ENCODE measurements at regions not wholly inside any gene's neighbourhood (a gene's known extent, or its start where the extent isn't known, plus 50 kb on each side); places are given as distances from the start of the nearest gene placed in this dataset.
"Not testable (repeated sequence)": the region's sequence is repeated elsewhere in the genome, so short reads cannot be mapped to it uniquely, and the experiment has no call there.

DNA sequence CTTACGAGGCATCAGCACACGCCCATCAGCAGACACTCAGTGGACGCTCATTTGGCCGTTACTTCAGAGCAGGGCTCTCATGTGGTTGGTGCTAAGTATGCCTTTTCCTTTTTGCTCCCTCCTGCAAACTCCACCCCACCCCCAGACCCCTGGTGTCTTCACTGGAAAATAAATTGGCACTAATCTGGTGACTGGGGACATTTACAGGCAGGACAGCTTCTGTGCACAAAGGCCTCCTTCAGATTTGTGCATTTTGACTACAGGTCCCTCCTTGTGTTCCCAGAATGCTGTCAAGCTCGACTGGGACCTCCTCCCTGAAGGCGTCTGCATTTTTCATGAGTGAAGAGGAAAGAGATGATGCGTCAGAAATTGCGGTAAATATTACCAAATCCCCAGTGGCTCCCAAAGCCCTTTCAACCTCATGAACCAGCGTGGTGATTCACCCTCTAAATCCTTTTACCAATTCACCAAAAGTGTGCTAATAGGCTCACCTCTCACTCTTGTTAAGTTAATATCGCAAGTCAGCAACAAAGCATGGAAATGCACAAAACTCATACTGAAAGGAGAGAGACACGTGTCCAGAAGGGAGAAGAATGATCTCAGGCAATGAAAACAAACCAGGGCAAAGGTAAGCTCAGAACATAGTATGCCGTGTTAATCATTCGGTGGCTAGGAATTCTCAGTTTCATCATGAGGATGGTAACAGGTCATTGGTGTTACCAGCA is 119.0 kb downstream of the NKX6-1 start:
- no peak for DNase-seq (ENCODE audit: low read depth in 2 of 3, low spot score in 2 of 3)

DNA sequence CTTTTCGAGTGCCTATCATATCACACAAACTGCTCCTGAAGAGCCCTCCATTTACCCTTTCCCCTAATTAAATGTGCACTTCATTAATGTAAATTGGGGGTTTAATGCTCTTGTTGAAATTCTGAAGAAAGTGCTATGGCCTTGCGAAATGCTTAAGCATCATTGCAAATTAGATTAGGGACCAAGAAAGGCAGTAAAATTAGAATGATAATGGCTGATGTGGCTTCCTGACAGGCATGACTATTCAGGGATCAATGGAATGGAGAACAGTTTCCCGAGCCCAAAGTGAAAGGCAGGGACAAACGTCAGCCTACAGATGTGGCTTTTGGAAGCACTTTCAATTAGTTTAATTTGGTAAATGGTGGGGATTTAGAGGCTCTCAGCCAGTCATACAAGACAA is 120.1 kb downstream of the NKX6-1 start:
- no peak for DNase-seq (ENCODE audit: low read depth in 2 of 3, low spot score in 2 of 3)

DNA sequence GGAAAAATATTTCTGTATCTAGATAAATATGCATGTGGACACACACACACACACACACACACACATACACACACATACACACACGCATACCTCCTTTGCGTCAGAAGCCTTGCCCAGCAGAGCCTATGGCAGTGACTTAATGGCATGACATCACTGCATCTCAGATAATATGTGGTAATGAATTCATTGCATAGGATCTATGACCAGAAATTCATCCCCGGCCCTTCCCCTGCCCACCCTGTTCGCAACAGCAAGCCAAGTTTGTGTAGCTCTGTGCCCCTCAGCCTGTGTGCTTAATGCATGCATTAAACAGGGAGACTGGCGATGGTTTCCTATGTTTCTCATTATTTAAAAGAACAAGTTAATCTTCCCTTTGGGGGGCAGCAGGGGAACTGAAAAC is 120.7 kb downstream of the NKX6-1 start:
- DNase-seq (ENCODE audit: low read depth in 2 of 3, low spot score in 2 of 3): no peak

DNA sequence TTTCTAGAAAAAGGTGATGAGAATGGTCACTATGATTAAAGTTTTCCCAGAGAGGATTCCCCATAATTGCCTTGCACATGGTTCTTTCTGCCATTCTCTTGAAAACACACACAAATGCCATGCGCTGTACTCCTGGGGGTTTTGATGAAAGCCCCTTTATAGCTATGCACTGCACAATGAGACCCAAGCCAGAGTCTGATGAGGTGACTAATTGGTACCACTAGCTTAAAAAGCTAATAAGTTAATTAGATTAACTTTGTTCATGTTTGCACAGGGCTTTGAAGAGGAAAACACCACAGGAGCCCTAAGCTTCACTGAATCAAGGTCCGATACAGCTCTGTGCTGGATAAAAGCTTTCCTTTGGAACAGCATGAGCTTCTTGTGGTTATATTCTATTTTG is 132.2 kb downstream of the NKX6-1 start:
- no peak for DNase-seq (ENCODE audit: low read depth in 2 of 3, low spot score in 2 of 3)

DNA sequence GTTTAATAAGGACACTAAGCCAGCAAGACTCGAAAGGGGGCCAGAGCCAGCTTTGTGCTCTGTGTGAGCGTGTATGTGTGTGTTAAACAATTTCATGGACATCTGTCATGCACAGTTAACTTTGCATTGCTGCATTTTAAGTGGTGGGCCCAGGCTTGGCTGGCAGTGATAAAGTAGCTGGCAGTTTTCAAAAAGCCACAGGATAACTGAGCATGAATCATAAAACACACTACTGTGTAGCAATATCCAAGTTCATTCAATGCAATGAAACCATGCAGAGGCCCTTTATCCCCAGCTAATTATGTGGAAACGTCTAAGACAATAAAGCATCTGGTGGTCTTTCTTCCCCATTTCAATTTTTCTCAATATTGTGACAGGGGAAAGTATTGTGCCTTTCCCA is 132.9 kb downstream of the NKX6-1 start:
- DNase-seq (ENCODE audit: low read depth in 2 of 3, low spot score in 2 of 3): no peak

DNA sequence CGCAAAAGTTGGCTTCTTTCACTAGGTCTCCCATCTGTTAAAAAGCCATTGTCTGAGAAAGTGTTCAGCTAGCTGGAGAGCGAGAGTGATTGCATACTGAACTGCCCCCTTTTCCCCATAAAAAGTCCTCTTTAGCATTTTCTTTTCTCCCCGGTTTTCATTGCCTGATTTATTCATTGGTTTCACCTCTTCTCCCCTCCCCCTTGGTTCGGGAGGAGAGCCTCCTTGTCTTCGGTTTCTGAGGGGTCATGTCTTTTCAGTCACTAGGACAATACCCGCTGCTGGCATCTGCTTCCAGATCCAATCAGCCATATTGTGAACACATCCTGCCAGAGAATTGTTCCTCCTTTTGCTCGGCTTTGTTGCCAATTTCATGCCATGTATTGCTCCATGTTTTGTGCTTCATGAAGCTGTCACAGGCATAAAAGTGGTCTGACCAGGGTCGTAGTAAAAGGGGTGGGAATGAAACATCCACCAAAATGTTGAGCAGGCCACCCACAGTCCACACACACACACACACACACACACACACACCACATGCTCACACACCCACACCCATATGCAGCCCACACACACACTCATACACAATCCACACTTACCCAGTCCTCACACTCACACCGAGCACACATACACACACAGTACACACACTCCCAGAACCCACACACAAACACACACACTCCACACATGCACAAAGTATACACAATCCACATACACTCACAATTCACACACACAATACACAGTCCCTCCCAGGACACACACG is 136.0 kb downstream of the NKX6-1 start:
- DNase-seq (ENCODE audit: low read depth in 2 of 3, low spot score in 2 of 3): no peak

DNA sequence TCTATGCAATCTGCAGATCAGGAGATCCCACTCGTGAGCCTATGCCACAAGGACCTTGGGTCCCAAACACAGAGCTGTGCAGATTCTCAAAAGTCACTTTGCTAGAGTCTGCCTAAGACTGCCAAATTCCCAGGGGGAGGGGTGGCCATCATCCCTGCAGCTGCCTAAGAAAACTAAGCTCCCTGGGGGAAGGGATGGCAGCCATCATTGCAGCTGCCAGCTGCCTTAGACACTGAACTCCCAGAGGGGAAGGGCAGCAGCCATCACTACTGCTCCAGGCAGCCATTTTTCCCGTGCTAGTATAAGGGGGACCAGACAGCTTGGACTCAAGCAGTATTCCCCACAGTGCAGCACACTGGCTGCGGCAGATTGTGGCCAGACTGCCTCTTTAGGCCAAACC is 156.9 kb downstream of the NKX6-1 start:
- DNase-seq (ENCODE audit: low read depth in 2 of 3, low spot score in 2 of 3): no peak

DNA sequence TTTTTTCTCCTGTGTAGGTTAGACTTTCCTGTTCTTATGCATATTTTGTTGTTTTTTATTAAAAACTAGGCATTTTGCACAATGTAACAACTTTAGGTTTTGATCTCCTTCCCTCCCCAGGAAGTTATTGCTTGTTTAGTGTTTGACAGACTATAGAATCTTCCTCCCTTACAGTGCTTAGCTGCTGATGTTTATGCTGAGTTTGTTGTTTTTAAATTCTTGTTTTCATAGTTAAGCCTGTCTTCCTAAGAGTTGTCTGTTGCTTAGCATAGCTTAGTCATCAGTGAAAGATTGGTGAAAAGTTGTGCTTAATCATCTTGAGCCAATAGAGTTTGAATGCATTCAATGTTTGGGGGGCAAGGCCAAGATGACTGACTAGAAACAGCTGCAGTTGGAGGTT is 157.5 kb downstream of the NKX6-1 start:
- DNase-seq (ENCODE audit: low read depth in 2 of 3, low spot score in 2 of 3): no peak

DNA sequence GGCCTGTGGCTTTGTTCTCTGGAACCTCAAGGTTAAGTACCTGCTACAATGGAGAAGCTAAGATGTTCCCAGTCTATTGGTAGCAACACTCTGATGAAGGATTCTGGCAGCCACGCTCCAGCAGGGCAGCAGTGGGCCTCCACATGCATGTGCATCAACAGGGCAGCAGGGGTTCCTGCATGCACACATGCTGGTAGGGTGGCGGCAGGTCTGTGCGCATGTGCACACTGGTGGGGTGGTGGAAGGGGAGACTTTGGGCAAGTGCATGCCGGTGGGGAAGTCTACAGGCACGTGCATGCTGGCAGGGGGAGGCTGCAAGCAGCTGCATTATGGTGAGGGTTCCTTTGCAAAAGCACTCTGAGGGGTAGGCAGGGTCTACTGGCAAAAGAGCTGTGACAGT is 160.7 kb downstream of the NKX6-1 start:
- DNase-seq (ENCODE audit: low read depth in 2 of 3, low spot score in 2 of 3): no peak

DNA sequence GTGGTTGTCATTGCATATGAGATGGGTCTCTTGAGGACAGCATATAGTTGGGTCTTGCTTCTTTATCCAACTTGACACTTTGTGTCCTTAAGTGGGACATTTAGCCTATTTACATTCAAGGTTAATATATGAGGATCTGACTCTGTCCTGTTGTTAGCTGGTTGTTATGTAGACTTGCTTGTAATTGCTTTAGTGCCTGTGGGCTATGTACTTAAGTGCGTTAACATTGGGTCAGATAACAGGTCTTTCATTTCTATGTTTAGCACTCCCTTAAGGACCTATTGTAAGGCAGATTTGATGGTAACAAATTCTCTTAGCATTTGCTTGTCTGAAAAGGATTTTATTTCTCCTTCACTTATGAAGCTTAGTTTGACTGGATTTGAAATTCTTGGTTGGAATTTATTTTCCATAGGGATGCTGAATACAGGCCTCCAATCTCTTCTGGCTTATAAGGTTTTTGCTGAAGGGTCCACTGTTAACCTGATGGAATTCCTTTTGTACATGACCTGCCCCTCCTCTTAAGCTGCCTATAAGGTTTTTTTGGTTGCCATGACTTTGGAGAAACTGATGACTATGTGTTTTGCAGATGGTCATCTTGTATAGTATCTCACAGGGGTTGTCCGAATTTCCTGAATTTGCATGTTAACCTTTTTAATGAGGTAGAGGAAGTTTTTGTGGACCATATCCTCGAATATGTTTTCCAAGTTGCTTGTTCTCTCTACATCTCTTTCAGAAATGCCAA is 162.0 kb downstream of the NKX6-1 start:
- no peak for DNase-seq (ENCODE audit: low read depth in 2 of 3, low spot score in 2 of 3)

DNA sequence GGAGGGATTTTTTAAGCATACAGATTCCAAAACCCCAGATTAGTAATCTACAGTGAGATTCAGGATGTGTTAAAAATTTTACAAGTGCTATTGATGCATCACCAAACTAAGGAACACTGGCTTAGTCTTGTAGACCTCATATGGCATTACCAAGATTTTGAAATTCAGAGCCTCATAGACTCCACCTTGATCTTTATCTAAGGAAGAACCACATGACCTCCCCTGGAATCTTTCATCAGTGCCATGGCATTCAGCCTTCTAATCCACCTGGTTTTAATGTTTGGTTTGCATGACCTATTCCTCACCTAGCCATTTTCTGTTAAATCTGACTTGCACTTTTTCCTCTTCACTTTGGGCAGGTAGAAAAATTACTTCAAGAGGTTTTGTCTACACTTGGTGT is 171.6 kb downstream of the NKX6-1 start:
- no peak for DNase-seq (ENCODE audit: low read depth in 2 of 3, low spot score in 2 of 3)

DNA sequence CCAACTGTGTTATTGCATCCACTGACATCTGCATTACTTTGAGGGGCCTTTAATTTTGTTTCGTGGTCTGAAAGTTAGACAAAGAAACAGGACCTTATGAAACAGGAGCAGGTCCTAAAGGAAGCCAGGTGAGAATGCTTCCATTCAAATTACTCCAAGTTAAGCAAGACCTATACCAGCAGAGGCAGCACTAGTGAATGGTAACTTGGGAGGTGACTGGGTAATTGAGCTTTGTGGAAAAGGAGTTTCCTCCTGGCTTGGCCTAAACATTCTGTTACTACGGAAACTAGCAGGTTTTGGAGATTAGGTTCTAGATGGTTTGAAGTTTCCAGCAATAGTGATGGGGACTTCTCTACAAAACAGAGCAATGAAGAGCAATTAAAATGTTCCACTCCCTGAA is 173.5 kb downstream of the NKX6-1 start:
- no peak for DNase-seq (ENCODE audit: low read depth in 2 of 3, low spot score in 2 of 3)

DNA sequence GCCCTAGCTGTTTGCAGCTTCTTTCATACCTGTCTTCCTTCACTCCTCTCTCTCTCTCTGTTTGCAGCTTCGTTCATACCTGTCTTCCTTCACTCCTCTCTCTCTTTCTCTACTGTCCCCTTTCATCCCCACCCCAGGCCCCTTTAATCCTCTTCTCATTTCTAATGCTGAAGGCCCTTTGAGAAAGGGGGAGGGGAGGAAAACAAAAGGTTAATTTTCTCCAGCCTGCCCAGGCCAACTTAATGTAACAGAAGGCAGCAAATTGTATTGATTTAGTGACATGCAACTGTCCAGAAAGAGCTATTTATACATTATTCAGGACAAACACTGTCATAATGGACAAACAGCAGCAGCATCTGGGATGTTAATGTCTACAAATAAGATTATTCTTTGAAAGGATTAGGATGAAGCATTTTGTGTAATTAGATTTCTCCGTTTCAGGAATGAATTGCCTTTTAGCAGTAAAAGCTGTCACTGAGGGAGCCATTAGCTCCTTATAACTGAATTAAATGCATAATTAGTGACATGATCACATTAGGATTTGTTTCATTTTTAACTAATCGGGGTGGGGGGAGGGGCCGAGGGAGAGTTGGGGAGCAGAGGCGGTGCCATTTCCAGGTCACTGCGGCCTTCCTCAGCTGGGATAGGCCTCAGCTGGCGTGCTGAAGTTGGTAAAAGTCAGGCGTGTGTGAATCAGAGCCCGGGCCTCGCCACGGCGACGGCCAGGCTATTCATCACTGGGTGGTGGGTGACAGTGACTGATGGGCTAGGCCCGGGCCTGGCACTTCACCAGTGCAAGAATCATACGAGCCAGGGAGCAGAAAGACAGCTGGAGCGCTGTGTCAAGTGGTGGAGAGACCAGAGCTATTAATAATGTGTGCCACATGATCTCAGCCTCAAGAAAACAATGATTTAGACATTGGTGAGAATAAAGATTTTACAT is 174.5 kb downstream of the NKX6-1 start:
- DNase-seq (ENCODE audit: low read depth in 2 of 3, low spot score in 2 of 3): no peak

DNA sequence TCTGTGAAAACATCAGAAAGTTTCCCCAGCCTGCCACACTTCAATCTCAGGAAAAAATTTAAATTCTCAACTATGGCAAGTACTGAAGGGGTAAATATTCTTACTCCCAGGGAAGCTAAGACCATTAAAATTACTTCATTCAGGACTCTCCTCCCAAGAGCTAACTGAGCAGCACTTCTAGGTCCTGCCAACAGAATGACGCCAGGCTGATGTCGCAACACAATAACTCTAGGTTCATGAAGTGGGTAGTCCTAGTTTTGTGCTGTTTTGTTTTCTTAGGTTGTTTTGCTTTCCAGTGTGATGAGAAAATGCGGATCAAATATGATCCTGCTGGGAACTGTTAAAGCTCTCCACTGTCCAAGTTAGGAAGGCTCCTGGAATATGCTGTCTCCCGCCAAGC is 180.0 kb downstream of the NKX6-1 start:
- DNase-seq (ENCODE audit: low read depth in 2 of 3, low spot score in 2 of 3): no peak

DNA sequence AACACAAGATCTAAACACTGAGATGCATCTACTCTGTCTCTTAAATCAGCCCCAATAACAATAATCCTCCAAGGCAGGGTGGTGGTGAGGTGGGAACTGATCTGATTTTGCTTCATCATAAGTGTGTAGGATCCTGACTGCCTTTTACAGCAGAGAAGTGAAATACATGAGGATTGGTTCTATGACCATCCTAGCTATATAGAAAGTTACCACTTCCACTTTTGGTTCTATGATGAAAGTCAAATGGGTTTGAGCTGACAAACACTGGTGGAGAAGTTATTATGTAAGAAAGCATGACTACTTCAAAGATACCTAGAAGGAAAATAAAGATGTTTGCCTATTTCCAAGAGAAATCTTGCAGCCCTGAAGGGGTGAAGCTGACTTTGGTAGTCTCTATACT is 181.6 kb downstream of the NKX6-1 start:
- no peak for DNase-seq (ENCODE audit: low read depth in 2 of 3, low spot score in 2 of 3)

DNA sequence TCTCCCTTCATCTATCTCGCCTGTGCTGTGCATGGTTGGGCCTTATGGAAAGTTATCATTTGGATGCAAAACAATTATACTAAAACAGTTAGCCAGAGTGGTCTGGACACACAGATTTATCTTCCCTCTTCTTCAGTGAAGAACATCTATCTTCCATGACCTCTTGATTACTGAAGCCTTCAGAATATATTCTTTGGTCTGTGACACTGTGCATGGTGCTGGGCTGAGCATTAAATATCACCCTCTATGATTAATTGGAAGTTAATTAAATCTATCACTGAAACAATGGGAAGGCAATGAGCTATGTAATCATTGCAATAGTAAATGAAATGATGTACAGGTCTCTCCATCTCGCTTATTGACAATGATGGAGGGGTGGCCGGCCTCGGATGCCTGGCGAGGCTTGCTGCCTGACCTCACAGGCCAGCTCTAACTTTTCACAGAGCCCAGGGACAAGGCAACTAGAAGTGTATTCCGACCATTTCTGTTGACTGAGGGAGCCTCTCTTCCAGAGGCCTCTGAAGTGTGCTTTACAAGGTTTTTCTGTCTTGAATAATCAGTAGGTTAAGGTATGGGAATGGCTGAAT is 186.6 kb downstream of the NKX6-1 start:
- DNase-seq (ENCODE audit: low read depth in 2 of 3, low spot score in 2 of 3): no peak

DNA sequence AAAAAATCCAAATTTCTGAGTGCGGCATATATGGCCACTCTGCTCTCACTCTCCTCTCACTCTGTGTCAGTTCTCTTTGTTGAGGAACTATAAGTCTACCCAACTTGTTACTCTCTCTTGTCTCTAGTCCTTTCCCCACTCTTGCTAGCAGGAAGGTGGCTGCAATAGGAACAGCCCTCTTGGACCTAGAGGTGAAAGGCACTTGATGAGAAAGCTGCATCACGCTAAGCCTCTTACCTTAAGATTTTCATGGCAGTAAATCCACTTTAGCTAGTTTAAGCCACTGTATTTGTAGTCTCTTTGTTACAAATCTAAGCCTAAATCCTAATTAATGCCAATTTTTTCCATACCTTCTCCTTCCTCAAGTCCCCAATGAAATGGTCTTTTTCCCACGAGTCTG is 189.9 kb downstream of the NKX6-1 start:
- no peak for DNase-seq (ENCODE audit: low read depth in 2 of 3, low spot score in 2 of 3)

DNA sequence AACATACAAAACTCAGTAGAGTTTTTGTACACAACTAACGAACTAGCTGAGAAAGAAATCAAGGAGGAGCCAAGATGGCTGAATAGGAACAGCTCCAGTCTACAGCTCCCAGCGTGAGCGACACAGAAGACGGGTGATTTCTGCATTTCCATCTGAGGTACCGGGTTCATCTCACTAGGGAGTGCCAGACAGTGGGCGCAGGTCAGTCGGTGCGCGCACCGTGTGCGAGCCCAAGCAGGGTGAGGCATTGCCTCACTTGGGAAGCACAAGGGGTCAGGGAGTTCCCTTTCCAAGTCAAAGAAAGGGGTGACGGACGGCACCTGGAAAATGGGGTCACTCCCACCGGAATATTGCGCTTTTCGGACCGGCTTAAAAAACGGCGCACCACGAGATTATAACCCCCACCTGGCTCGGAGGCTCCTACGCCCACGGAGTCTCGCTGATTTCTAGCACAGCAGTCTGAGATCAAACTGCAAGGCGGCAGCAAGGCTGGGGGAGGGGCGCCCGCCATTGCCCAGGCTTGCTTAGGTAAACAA is 200.3 kb downstream of the NKX6-1 start:
- not testable (repeated sequence) for DNase-seq (ENCODE audit: low read depth in 2 of 3, low spot score in 2 of 3)

DNA sequence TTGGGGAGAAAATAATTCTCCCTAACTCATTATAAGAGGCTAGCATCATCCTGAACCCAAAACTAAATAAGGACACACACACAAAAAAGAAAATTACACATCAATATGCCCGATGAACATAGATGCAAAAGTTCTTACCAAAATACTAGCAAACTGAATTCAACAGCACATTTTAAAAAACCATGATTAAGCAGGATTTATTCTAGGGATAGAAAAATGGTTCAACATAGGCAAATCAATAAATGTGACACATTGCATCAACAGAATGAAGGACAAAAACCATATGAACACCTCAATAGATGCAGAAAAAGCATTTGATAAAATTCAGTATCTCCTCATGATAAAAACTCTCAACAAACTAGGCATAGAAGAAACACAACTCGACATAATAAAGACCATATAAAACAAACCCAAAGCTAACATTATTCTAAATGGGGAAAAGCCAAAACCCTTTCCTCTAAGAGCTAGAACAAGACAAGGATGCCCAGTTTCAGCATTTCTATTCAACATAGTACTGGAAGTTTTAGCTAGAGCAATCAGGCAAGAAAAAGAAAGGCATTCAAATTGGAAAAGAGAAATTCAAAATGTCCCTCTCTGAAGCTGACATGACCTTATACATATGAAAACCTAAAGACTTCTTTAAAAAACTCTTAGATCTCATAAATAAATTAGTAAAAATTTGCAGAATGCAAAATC is 200.9 kb downstream of the NKX6-1 start:
- no peak for DNase-seq (ENCODE audit: low read depth in 2 of 3, low spot score in 2 of 3)

Measured in hematopoietic multipotent progenitor cell (in vitro differentiated cells).